ENCODE measurements at regions not wholly inside any gene's neighbourhood (a gene's known extent, or its start where the extent isn't known, plus 50 kb on each side); places are given as distances from the start of the nearest gene placed in this dataset.

- TF ChIP-seq EP300 (IDR thresholded peaks at IDR 0.05) = no peak
- TF ChIP-seq CTCF (IDR thresholded peaks at IDR 0.05) = no peak
Measured at GRCh38 chr7:16079723-16080122, 341.6 kb downstream of the CRPPA start.

Data from tibial nerve (tissue), 4 donors.